ENCODE measurements at regions not wholly inside any gene's neighbourhood (a gene's known extent, or its start where the extent isn't known, plus 50 kb on each side); places are given as distances from the start of the nearest gene placed in this dataset.
A peak's percentile ranks its signal among the peaks of the same experiment; 100 is the strongest.

DNA sequence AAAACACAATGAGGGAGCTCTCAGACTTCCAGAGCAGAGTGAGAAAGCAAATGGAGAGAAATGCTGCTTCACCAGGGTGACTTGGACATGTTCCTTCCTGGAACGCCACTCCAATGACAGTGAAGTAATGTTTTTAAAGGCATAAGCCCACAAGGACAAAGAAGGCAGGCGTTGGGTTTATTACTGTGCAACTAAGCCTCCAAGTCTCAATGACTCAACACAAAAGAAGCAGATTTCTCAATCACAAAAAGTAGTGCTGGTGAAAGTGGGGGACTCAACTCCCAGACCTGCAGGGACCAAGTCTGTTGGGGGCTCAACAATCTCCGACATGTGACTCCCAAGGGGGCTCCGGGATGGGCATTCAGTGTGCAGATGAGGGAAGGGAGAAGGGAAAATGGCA lies 505.2 kb downstream of the BCL11B start:
- no peak overlapping the region for H3K27ac ChIP-seq
- TF ChIP-seq ZFX (IDR thresholded peaks at IDR 0.05), result no peak
- TF ChIP-seq, protein P1, sequence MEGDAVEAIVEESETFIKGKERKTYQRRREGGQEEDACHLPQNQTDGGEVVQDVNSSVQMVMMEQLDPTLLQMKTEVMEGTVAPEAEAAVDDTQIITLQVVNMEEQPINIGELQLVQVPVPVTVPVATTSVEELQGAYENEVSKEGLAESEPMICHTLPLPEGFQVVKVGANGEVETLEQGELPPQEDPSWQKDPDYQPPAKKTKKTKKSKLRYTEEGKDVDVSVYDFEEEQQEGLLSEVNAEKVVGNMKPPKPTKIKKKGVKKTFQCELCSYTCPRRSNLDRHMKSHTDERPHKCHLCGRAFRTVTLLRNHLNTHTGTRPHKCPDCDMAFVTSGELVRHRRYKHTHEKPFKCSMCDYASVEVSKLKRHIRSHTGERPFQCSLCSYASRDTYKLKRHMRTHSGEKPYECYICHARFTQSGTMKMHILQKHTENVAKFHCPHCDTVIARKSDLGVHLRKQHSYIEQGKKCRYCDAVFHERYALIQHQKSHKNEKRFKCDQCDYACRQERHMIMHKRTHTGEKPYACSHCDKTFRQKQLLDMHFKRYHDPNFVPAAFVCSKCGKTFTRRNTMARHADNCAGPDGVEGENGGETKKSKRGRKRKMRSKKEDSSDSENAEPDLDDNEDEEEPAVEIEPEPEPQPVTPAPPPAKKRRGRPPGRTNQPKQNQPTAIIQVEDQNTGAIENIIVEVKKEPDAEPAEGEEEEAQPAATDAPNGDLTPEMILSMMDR (conservative IDR thresholded peaks at IDR 0.05), result no peak

DNA sequence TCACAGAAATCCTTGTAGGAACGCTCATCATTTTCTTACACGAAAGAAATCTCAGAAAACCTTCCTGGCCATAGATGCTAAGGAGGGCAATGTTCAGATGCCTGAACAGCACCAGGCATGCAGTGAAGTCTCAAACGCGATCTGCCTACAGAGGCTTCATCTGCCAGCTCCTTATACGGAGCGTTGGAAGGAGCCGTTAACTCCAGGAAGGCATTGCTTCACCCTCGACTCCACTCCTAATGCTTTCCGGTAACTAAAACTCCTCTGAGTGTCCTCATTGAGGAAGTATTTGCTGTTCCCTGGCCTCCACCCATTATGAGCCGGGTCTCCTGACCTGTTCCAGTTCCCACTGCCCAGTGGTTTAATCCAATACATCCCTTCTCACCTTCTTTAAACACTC lies 502.7 kb downstream of the BCL11B start:
- no peak overlapping the region for H3K27ac ChIP-seq
- TF ChIP-seq, protein P1 (conservative IDR thresholded peaks at IDR 0.05), result no peak
- no peak for TF ChIP-seq ZFX (IDR thresholded peaks at IDR 0.05)

DNA sequence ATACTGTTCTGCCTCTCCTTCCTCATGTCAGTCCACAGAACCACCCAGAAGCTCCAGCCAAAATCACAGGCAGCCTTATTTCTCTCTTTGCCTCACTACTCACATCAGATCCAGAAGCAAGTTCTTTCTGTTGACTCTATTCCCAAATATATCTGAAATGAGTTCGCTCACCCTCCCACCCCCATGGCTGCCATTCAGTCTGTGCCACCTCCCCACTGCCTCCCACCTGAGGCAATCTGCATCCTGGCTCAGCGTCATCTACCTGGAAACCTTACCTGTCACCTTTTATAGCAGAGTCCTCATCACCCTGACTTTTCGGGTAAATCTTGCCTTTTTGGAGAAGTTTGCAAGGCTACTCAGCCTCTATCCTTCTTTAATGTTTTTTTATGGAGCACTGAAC lies 501.8 kb downstream of the BCL11B start:
- TF ChIP-seq, protein P1 (conservative IDR thresholded peaks at IDR 0.05), result no peak
- no peak for TF ChIP-seq ZFX (IDR thresholded peaks at IDR 0.05)
- H3K27ac ChIP-seq, result no peak overlapping the region

DNA sequence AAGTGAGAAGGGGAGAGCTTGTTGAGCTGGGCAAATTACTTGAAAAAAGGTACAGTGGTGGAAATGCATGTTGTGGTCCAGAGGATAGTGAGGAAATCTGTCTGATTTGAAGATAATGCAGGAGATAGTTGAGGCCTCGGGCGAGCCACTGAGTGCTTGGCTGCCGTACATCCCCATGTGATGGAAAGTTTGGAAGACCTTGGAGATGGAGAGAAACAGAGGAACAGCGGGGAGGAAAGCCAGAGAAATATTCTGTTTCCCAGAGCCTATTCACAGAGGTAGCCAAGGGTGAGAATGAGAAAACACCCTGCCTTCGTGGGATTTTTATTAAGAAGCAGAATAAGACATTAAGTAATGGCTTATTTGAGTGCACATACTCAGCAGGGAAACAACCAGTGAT lies 498.2 kb downstream of the BCL11B start:
- H3K27ac ChIP-seq, result peak overlapping the region; percentile 4; the same call in 1 of the 2 replicates
- TF ChIP-seq ZFX (IDR thresholded peaks at IDR 0.05), result no peak
- TF ChIP-seq, protein P1 (conservative IDR thresholded peaks at IDR 0.05), result no peak

DNA sequence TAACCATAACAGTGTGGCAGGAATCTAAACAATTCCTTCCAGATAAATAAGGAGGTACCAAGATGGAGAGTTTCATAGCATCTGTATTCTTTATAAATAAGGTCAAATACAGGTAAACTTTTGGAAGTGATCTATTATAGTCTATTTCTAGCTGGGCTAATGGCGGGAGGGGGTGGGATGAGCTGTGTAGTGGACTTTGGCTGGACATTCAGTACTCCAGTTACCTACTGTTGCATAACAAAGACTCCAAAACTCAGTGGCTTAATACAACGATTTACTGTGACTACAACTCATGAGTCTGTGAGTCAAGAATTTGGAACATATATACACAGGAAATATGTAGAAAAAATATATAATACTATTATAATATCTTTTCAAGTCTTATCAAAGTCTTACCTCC lies 496.1 kb downstream of the BCL11B start:
- no peak overlapping the region for H3K27ac ChIP-seq
- TF ChIP-seq, protein P1 (conservative IDR thresholded peaks at IDR 0.05), result no peak
- TF ChIP-seq ZFX (IDR thresholded peaks at IDR 0.05), result no peak

DNA sequence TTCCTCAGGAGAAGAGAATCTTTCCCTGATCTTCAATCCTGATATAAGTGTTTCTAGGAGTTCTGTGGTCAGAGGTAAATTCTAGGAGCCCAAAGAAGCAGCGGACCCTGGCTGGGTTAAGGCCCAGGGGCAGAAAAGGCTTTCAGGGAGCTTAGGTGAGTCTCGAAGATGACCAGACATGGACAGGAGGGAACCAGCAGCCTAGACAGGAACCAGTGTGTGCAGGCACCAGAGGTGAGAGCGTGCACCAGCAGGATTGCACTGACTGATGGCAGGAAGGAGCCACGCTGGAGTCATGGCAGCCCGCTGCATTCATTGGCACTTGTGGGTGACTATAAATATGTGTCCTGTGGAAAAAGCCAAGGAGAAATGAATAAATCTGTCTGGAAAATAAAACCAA lies 489.9 kb downstream of the BCL11B start:
- TF ChIP-seq, protein P1 (conservative IDR thresholded peaks at IDR 0.05), result no peak
- no peak for TF ChIP-seq ZFX (IDR thresholded peaks at IDR 0.05)
- no peak overlapping the region for H3K27ac ChIP-seq

DNA sequence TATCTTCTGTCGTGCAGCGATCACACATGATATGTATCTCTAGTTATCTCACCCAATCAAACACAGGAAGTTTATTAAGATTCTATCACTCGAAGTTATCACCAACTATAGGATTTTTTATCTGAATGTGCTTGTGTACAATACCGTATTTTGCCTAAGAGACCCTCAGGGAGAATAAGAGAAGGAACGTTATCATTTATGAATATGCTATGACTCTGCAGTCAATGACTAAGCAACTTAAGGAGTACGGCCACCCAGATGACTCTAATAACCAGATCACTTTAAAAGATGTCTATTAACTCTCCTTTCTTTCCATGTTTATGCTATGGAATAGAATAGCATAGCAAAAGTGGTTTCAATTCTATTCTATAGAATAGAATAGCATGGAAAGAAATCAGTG lies 486.4 kb downstream of the BCL11B start:
- no peak overlapping the region for H3K27ac ChIP-seq
- TF ChIP-seq, protein P1 (conservative IDR thresholded peaks at IDR 0.05), result no peak
- TF ChIP-seq ZFX (IDR thresholded peaks at IDR 0.05), result no peak
